ENCODE measurements at regions not wholly inside any gene's neighbourhood (a gene's known extent, or its start where the extent isn't known, plus 50 kb on each side); places are given as distances from the start of the nearest gene placed in this dataset.

- H3K4me3 ChIP-seq (ENCODE audit: low read length in 2 of 2): no peak overlapping the region
- Mint-ChIP-seq H3K27me3 (peaks cover 2% of the 10 kb centered on the region in 2 donors), H3K4me1 (no peaks in the 10 kb centered on the region), H3K36me3 (no peaks in the 10 kb centered on the region), H3K9me3 (peaks cover 2 to 9% (median 5%) of the 10 kb centered on the region in 8 donors), H3K4me3 (no peak overlapping the region), H3K27ac (no peak overlapping the region)
- ChIA-PET POLR2A (ENCODE audit: partially characterized antibody) (no interaction called here), CTCF (ENCODE audit: partially characterized antibody) (no interaction called here)
- DNase-seq: no peak
- no peaks in the 10 kb centered on the region for H3K4me1 ChIP-seq (ENCODE audit: insufficient read depth, low read length)
- no peak overlapping the region for H3K27ac ChIP-seq (ENCODE audit: low read depth, low read length)
- no peaks in the 10 kb centered on the region for H3K27me3 ChIP-seq (ENCODE audit: insufficient read depth, low read length)
- no peaks in the 10 kb centered on the region for H3K9me3 ChIP-seq (ENCODE audit: control insufficient read depth in 1 of 2, low read length in 2 of 2)
- intact Hi-C loops (cut with micrococcal nuclease): no loop called here
- H3K36me3 ChIP-seq (ENCODE audit: insufficient read depth, low read length): no peaks in the 10 kb centered on the region
Observed at GRCh38 chr16:6483469-6484033, 849.1 kb upstream of the RBFOX1 start.

GRCh38 chr16:6482696-6483468 lies 849.8 kb upstream of the RBFOX1 start:
- H3K4me1 ChIP-seq (ENCODE audit: insufficient read depth, low read length): no peaks in the 10 kb centered on the region
- no peaks in the 10 kb centered on the region for H3K36me3 ChIP-seq (ENCODE audit: insufficient read depth, low read length)
- Mint-ChIP-seq H3K9me3 (peaks cover 0 to 11% (median 5%) of the 10 kb centered on the region in 8 donors), H3K4me3 (no peak overlapping the region), H3K36me3 (no peaks in the 10 kb centered on the region), H3K4me1 (no peaks in the 10 kb centered on the region), H3K27ac (no peak overlapping the region), H3K27me3 (peaks cover 2% of the 10 kb centered on the region in 2 donors)
- ChIA-PET CTCF (ENCODE audit: partially characterized antibody) (no interaction called here), POLR2A (ENCODE audit: partially characterized antibody) (no interaction called here)
- intact Hi-C loops (cut with micrococcal nuclease): no loop called here
- H3K9me3 ChIP-seq (ENCODE audit: control insufficient read depth in 1 of 2, low read length in 2 of 2): no peaks in the 10 kb centered on the region
- H3K27me3 ChIP-seq (ENCODE audit: insufficient read depth, low read length): no peaks in the 10 kb centered on the region
- no peak for DNase-seq
- no peak overlapping the region for H3K4me3 ChIP-seq (ENCODE audit: low read length in 2 of 2)
- no peak overlapping the region for H3K27ac ChIP-seq (ENCODE audit: low read depth, low read length)

- Mint-ChIP-seq H3K36me3 (no peaks in the 10 kb centered on the region), H3K9me3 (peaks cover 2 to 15% (median 7%) of the 10 kb centered on the region in 8 donors), H3K27me3 (peaks cover 2% of the 10 kb centered on the region in 2 donors), H3K27ac (no peak overlapping the region), H3K4me1 (no peaks in the 10 kb centered on the region), H3K4me3 (no peak overlapping the region)
- CTCF ChIA-PET (ENCODE audit: partially characterized antibody): no interaction called here
- no peaks in the 10 kb centered on the region for H3K36me3 ChIP-seq (ENCODE audit: insufficient read depth, low read length)
- no peaks in the 10 kb centered on the region for H3K27me3 ChIP-seq (ENCODE audit: insufficient read depth, low read length)
- POLR2A ChIA-PET (ENCODE audit: partially characterized antibody): no interaction called here
- intact Hi-C loops (cut with micrococcal nuclease): no loop called here
- H3K9me3 ChIP-seq (ENCODE audit: control insufficient read depth in 1 of 2, low read length in 2 of 2): no peaks in the 10 kb centered on the region
- no peak overlapping the region for H3K27ac ChIP-seq (ENCODE audit: low read depth, low read length)
- H3K4me1 ChIP-seq (ENCODE audit: insufficient read depth, low read length): no peaks in the 10 kb centered on the region
- no peak overlapping the region for H3K4me3 ChIP-seq (ENCODE audit: low read length in 2 of 2)
- DNase-seq: no peak
Observed at GRCh38 chr16:6481894-6482293, 850.8 kb upstream of the RBFOX1 start.

- CTCF ChIA-PET (ENCODE audit: partially characterized antibody): no interaction called here
Observed at GRCh38 chr16:6453742-6454141, 878.9 kb upstream of the RBFOX1 start.

GRCh38 chr16:6447021-6447790 lies 885.4 kb upstream of the RBFOX1 start:
- ChIA-PET CTCF (ENCODE audit: partially characterized antibody) (no interaction called here), POLR2A (ENCODE audit: partially characterized antibody) (no interaction called here)
- intact Hi-C loops (cut with micrococcal nuclease): no loop called here
- Histone ChIP-seq H3K4me1 (ENCODE audit: insufficient read depth, low read length) (no peaks in the 10 kb centered on the region), H3K27me3 (ENCODE audit: insufficient read depth, low read length) (no peaks in the 10 kb centered on the region), H3K27ac (ENCODE audit: low read depth, low read length) (no peak overlapping the region), H3K4me3 (ENCODE audit: low read length in 2 of 2) (no peak overlapping the region), H3K36me3 (ENCODE audit: insufficient read depth, low read length) (no peaks in the 10 kb centered on the region), H3K9me3 (ENCODE audit: control insufficient read depth in 1 of 2, low read length in 2 of 2) (no peaks in the 10 kb centered on the region)
- Mint-ChIP-seq H3K36me3 (no peaks in the 10 kb centered on the region), H3K9me3 (peaks cover 5 to 18% (median 9%) of the 10 kb centered on the region in 8 donors), H3K4me1 (no peaks in the 10 kb centered on the region), H3K27ac (no peak overlapping the region), H3K27me3 (no peaks in the 10 kb centered on the region), H3K4me3 (no peak overlapping the region)
- no peak for DNase-seq

More at GRCh38 chr16:6453742-6454141, 878.9 kb upstream of the RBFOX1 start:
- no peak overlapping the region for H3K27ac Mint-ChIP-seq
- POLR2A ChIA-PET (ENCODE audit: partially characterized antibody): no interaction called here
- no peak overlapping the region for H3K4me3 Mint-ChIP-seq
- peaks cover 6 to 29% (median 19%) of the 10 kb centered on the region in 8 donors for H3K9me3 Mint-ChIP-seq
- intact Hi-C loops (cut with micrococcal nuclease): no loop called here
- no peak for DNase-seq
- no peaks in the 10 kb centered on the region for H3K4me1 ChIP-seq (ENCODE audit: insufficient read depth, low read length)
- H3K4me3 ChIP-seq (ENCODE audit: low read length in 2 of 2): no peak overlapping the region
- no peaks in the 10 kb centered on the region for H3K9me3 ChIP-seq (ENCODE audit: control insufficient read depth in 1 of 2, low read length in 2 of 2)
- H3K36me3 Mint-ChIP-seq: no peaks in the 10 kb centered on the region
- H3K27ac ChIP-seq (ENCODE audit: low read depth, low read length): no peak overlapping the region
- H3K27me3 ChIP-seq (ENCODE audit: insufficient read depth, low read length): no peaks in the 10 kb centered on the region
- no peaks in the 10 kb centered on the region for H3K27me3 Mint-ChIP-seq
- H3K36me3 ChIP-seq (ENCODE audit: insufficient read depth, low read length): no peaks in the 10 kb centered on the region
- H3K4me1 Mint-ChIP-seq: no peaks in the 10 kb centered on the region

GRCh38 chr16:6446370-6446769 lies 886.3 kb upstream of the RBFOX1 start:
- no peaks in the 10 kb centered on the region for H3K27me3 Mint-ChIP-seq
- Histone ChIP-seq H3K4me1 (ENCODE audit: insufficient read depth, low read length) (no peaks in the 10 kb centered on the region), H3K9me3 (ENCODE audit: control insufficient read depth in 1 of 2, low read length in 2 of 2) (no peaks in the 10 kb centered on the region), H3K36me3 (ENCODE audit: insufficient read depth, low read length) (no peaks in the 10 kb centered on the region), H3K4me3 (ENCODE audit: low read length in 2 of 2) (no peak overlapping the region), H3K27me3 (ENCODE audit: insufficient read depth, low read length) (no peaks in the 10 kb centered on the region), H3K27ac (ENCODE audit: low read depth, low read length) (no peak overlapping the region)
- no peak overlapping the region for H3K27ac Mint-ChIP-seq
- ChIA-PET POLR2A (ENCODE audit: partially characterized antibody) (no interaction called here), CTCF (ENCODE audit: partially characterized antibody) (no interaction called here)
- no peak overlapping the region for H3K4me3 Mint-ChIP-seq
- peaks cover 1 to 15% (median 5%) of the 10 kb centered on the region in 8 donors for H3K9me3 Mint-ChIP-seq
- H3K4me1 Mint-ChIP-seq: no peaks in the 10 kb centered on the region
- intact Hi-C loops (cut with micrococcal nuclease): no loop called here
- DNase-seq: no peak
- no peaks in the 10 kb centered on the region for H3K36me3 Mint-ChIP-seq

GRCh38 chr16:6439129-6439528 lies 893.5 kb upstream of the RBFOX1 start:
- no peaks in the 10 kb centered on the region for H3K36me3 ChIP-seq (ENCODE audit: insufficient read depth, low read length)
- peaks cover 0 to 2% of the 10 kb centered on the region in 2 donors for H3K27me3 Mint-ChIP-seq
- H3K9me3 ChIP-seq (ENCODE audit: control insufficient read depth in 1 of 2, low read length in 2 of 2): no peaks in the 10 kb centered on the region
- intact Hi-C loops (cut with micrococcal nuclease): no loop called here
- no peak overlapping the region for H3K27ac ChIP-seq (ENCODE audit: low read depth, low read length)
- peaks cover 8 to 21% (median 15%) of the 10 kb centered on the region in 8 donors for H3K9me3 Mint-ChIP-seq
- H3K36me3 Mint-ChIP-seq: no peaks in the 10 kb centered on the region
- no peak overlapping the region for H3K27ac Mint-ChIP-seq
- H3K4me3 Mint-ChIP-seq: no peak overlapping the region
- DNase-seq: no peak
- H3K4me1 Mint-ChIP-seq: no peaks in the 10 kb centered on the region
- ChIA-PET CTCF (ENCODE audit: partially characterized antibody) (no interaction called here), POLR2A (ENCODE audit: partially characterized antibody) (no interaction called here)
- no peaks in the 10 kb centered on the region for H3K27me3 ChIP-seq (ENCODE audit: insufficient read depth, low read length)
- H3K4me3 ChIP-seq (ENCODE audit: low read length in 2 of 2): no peak overlapping the region
- no peaks in the 10 kb centered on the region for H3K4me1 ChIP-seq (ENCODE audit: insufficient read depth, low read length)

Data from CD4-positive, alpha-beta memory T cell (primary cell).